ENCODE measurements at regions not wholly inside any gene's neighbourhood (a gene's known extent, or its start where the extent isn't known, plus 50 kb on each side); places are given as distances from the start of the nearest gene placed in this dataset.

DNA sequence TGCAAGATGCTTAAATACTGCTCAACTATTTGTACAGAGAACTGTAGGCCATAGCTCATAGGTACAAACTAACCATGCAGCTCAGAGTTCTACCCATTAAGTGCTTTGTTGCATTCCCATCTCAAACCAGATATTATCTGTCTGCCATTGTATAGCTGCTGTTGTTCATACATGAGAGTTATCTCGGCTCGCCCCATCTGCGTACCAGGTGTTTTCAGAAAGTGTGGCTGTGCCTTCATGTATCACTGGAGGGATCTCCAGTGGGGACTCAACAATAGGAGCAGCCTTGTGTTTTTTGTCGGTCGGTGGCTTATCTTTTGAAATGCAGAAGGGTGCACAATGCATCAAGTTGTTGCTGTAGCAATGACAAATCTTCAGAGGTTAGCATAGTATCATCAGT lies 678.3 kb downstream of the RERGL start:
- TF ChIP-seq, protein P1, sequence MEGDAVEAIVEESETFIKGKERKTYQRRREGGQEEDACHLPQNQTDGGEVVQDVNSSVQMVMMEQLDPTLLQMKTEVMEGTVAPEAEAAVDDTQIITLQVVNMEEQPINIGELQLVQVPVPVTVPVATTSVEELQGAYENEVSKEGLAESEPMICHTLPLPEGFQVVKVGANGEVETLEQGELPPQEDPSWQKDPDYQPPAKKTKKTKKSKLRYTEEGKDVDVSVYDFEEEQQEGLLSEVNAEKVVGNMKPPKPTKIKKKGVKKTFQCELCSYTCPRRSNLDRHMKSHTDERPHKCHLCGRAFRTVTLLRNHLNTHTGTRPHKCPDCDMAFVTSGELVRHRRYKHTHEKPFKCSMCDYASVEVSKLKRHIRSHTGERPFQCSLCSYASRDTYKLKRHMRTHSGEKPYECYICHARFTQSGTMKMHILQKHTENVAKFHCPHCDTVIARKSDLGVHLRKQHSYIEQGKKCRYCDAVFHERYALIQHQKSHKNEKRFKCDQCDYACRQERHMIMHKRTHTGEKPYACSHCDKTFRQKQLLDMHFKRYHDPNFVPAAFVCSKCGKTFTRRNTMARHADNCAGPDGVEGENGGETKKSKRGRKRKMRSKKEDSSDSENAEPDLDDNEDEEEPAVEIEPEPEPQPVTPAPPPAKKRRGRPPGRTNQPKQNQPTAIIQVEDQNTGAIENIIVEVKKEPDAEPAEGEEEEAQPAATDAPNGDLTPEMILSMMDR (IDR thresholded peaks at IDR 0.05; ENCODE audit: low read length) = no peak
- TF ChIP-seq EZH2 (IDR thresholded peaks at IDR 0.05; ENCODE audit: borderline replicate concordance, low read length) = no peak
